ENCODE measurements at regions not wholly inside any gene's neighbourhood (a gene's known extent, or its start where the extent isn't known, plus 50 kb on each side); places are given as distances from the start of the nearest gene placed in this dataset.

GRCh38 chr14:58965601-58966000 is 222.9 kb upstream of the DAAM1 start:
- TF ChIP-seq CTCF (IDR thresholded peaks at IDR 0.05; ENCODE audit: insufficient read depth, low read length, poor library complexity, severe bottlenecking) = no peak
- Histone ChIP-seq H3K4me3 (replicated peaks; ENCODE audit: low read depth, low read length) (no peak overlapping the region), H3K36me3 (ENCODE audit: control insufficient read depth, insufficient read depth, low read length) (no peaks in the 10 kb centered on the region), H3K27me3 (replicated peaks; ENCODE audit: control insufficient read depth, insufficient read depth, low read length) (no peaks in the 10 kb centered on the region)
- no peak for DNase-seq (ENCODE audit: extremely low read depth, insufficient read length)

- no peak for TF ChIP-seq CTCF (IDR thresholded peaks at IDR 0.05; ENCODE audit: insufficient read depth, low read length, poor library complexity, severe bottlenecking)
- no peaks in the 10 kb centered on the region for H3K27me3 ChIP-seq (replicated peaks; ENCODE audit: control insufficient read depth, insufficient read depth, low read length)
- H3K4me3 ChIP-seq (replicated peaks; ENCODE audit: low read depth, low read length) = no peak overlapping the region
- no peaks in the 10 kb centered on the region for H3K36me3 ChIP-seq (ENCODE audit: control insufficient read depth, insufficient read depth, low read length)
- no peak for DNase-seq (ENCODE audit: extremely low read depth, insufficient read length)
Observed at GRCh38 chr14:58966997-58967396, 221.5 kb upstream of the DAAM1 start.

DNA sequence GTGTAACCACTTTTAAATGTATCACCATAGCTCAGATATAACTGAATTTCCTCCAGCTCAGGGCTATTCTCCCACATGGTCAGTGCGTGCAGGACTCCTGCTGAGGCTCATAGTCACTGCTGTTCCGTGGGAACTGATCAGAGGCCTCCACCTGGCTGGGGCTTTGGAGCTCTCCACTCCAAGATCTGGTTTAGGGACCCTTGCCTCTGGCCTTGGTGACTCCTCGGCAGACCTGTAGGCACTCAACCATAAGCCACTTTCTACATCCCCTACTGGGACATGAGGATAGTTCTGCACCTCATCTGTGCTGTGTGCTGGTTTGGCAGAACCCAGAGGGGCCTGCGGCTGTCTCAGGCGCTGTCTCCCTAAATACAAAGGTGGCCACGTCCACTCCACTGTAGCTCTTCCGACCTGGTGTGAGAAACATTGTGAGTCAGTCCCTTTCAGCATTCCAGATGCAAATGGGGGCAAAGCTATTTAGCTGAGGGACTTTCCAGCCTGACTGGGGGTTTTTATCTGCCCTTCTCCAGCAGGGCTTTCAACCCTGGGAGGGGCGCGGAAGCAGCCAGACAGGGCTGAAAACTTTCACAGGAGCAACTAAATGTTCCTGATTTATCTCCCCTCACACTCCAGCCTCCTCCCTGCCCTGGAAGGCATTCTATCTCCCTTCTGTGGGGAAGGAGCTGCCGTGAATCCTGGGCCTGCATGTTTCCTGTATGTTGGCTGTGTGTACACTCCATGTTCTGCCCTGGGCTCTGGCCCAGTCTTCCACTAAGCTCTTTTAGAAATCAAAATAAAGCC is 218.3 kb upstream of the DAAM1 start:
- no peak for TF ChIP-seq CTCF (IDR thresholded peaks at IDR 0.05; ENCODE audit: insufficient read depth, low read length, poor library complexity, severe bottlenecking)
- no peaks in the 10 kb centered on the region for H3K27me3 ChIP-seq (replicated peaks; ENCODE audit: control insufficient read depth, insufficient read depth, low read length)
- DNase-seq (ENCODE audit: extremely low read depth, insufficient read length) = peak; percentile 20
- no peaks in the 10 kb centered on the region for H3K36me3 ChIP-seq (ENCODE audit: control insufficient read depth, insufficient read depth, low read length)
- H3K4me3 ChIP-seq (replicated peaks; ENCODE audit: low read depth, low read length) = no peak overlapping the region

DNA sequence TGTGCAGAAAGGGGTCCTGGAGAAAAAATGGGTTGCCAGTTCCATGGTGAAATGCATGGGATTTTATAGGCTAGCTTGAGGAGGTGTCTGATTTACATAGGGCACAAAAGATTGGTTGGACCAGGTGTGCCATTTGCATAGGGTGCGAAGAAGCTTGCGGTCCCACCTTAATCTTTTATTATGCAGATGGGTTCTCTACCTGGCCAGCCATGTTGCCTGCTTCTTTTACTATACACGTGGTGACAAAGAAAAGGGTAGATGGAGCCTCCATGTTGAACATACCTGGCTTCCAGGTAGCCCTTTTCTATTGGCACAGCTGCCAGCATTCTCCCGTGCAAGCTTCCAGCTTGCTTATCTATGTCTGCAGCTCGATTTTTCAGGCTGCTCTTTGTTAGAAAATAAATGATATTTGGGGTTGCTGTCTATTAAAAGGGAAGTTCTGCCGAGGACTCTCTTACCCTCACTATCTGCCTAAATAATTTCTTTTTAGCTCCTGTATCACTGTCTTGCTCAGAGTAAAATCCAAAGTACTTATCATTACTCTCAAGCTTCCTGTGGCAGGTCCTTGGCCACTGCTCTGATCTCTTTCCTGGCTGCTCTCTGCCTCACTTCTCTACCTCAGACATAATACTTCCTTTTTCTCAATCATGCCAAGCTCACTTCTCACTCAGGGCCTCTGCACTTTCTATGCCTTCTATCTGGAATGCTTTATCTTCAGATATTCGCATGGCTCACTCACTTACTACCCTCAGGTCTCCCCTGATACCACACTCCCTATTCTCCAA is 216.0 kb upstream of the DAAM1 start:
- TF ChIP-seq CTCF (IDR thresholded peaks at IDR 0.05; ENCODE audit: insufficient read depth, low read length, poor library complexity, severe bottlenecking) = no peak
- Histone ChIP-seq H3K27me3 (replicated peaks; ENCODE audit: control insufficient read depth, insufficient read depth, low read length) (no peaks in the 10 kb centered on the region), H3K4me3 (replicated peaks; ENCODE audit: low read depth, low read length) (no peak overlapping the region), H3K36me3 (ENCODE audit: control insufficient read depth, insufficient read depth, low read length) (no peaks in the 10 kb centered on the region)
- DNase-seq (ENCODE audit: extremely low read depth, insufficient read length) = no peak

- no peaks in the 10 kb centered on the region for H3K36me3 ChIP-seq (ENCODE audit: control insufficient read depth, insufficient read depth, low read length)
- no peak for DNase-seq (ENCODE audit: extremely low read depth, insufficient read length)
- no peak overlapping the region for H3K4me3 ChIP-seq (replicated peaks; ENCODE audit: low read depth, low read length)
- no peaks in the 10 kb centered on the region for H3K27me3 ChIP-seq (replicated peaks; ENCODE audit: control insufficient read depth, insufficient read depth, low read length)
- no peak for TF ChIP-seq CTCF (IDR thresholded peaks at IDR 0.05; ENCODE audit: insufficient read depth, low read length, poor library complexity, severe bottlenecking)
Observed at GRCh38 chr14:58977366-58977765, 211.1 kb upstream of the DAAM1 start.
